Type B pancreatic cell (in vitro differentiated cells): ENCODE measurements at regions not wholly inside any gene's neighbourhood (a gene's known extent, or its start where the extent isn't known, plus 50 kb on each side); places are given as distances from the start of the nearest gene placed in this dataset.

ENCODE experiments used
- DNase-seq: peaks from one replicate; pipeline ENCODE4 v3.0.0; 2021; ENCODE audit warnings: mixed read lengths; ENCODE audit not compliant: unreplicated experiment; ENCODE audit errors: extremely low spot score
- H3K27ac Mint-ChIP-seq: 2 replicates; pipeline ENCODE4 v1.8.0; 2021; ENCODE audit warnings: mild to moderate bottlenecking, mixed read lengths
- H3K27me3 Mint-ChIP-seq: 2 replicates; pipeline ENCODE4 v1.8.0; 2021; ENCODE audit warnings: mixed read lengths
- H3K36me3 Mint-ChIP-seq: 2 replicates; pipeline ENCODE4 v1.8.0; 2021; ENCODE audit warnings: mixed read lengths
- H3K4me1 Mint-ChIP-seq: one replicate; pipeline ENCODE4 v1.8.0; 2021; ENCODE audit warnings: mixed read lengths; ENCODE audit not compliant: unreplicated experiment
- H3K4me3 Mint-ChIP-seq: 2 replicates; pipeline ENCODE4 v1.8.0; 2021; ENCODE audit warnings: mild to moderate bottlenecking, mixed read lengths
- H3K9me3 Mint-ChIP-seq: 2 replicates; pipeline ENCODE4 v1.8.0; 2021; ENCODE audit warnings: mixed read lengths
- CTCF ChIP-seq: fragments of 200-600 bp; sonication (generic); conservative IDR thresholded peaks from 2 replicates; pipeline ENCODE4 v1.5.0; 2021; ENCODE audit warnings: antibody characterized with exemption, mild to moderate bottlenecking

GRCh38 chr5:51657340-51658240 lies 274.3 kb downstream of the ISL1 start:
- no peak for TF ChIP-seq CTCF
- no peaks in the 10 kb centered on the region for H3K9me3 Mint-ChIP-seq
- no peaks in the 10 kb centered on the region for H3K36me3 Mint-ChIP-seq
- no peak overlapping the region for H3K27ac Mint-ChIP-seq
- H3K4me3 Mint-ChIP-seq: no peak overlapping the region
- no peaks in the 10 kb centered on the region for H3K4me1 Mint-ChIP-seq
- no peak for DNase-seq
- no peaks in the 10 kb centered on the region for H3K27me3 Mint-ChIP-seq

GRCh38 chr5:51661646-51662265 lies 278.5 kb downstream of the ISL1 start:
- Mint-ChIP-seq H3K4me3 (no peak overlapping the region), H3K36me3 (no peaks in the 10 kb centered on the region), H3K4me1 (no peaks in the 10 kb centered on the region), H3K9me3 (no peaks in the 10 kb centered on the region), H3K27me3 (no peaks in the 10 kb centered on the region), H3K27ac (no peak overlapping the region)
- no peak for TF ChIP-seq CTCF
- DNase-seq: no peak

GRCh38 chr5:51664491-51665250 lies 281.4 kb downstream of the ISL1 start:
- Mint-ChIP-seq H3K27me3 (no peaks in the 10 kb centered on the region), H3K4me1 (no peaks in the 10 kb centered on the region), H3K36me3 (no peaks in the 10 kb centered on the region), H3K27ac (no peak overlapping the region), H3K9me3 (no peaks in the 10 kb centered on the region), H3K4me3 (peak overlapping the region; percentile 62)
- no peak for DNase-seq
- no peak for TF ChIP-seq CTCF

- Mint-ChIP-seq H3K27ac (no peak overlapping the region), H3K9me3 (no peaks in the 10 kb centered on the region), H3K36me3 (no peaks in the 10 kb centered on the region), H3K27me3 (no peaks in the 10 kb centered on the region), H3K4me3 (peak overlapping the region; percentile 62), H3K4me1 (no peaks in the 10 kb centered on the region)
- no peak for TF ChIP-seq CTCF
- no peak for DNase-seq
Observed at GRCh38 chr5:51665251-51665593, 282.0 kb downstream of the ISL1 start.

- H3K9me3 Mint-ChIP-seq: no peaks in the 10 kb centered on the region
- H3K4me1 Mint-ChIP-seq: no peaks in the 10 kb centered on the region
- no peak overlapping the region for H3K27ac Mint-ChIP-seq
- H3K36me3 Mint-ChIP-seq: no peaks in the 10 kb centered on the region
- H3K4me3 Mint-ChIP-seq: no peak overlapping the region
- H3K27me3 Mint-ChIP-seq: no peaks in the 10 kb centered on the region
- DNase-seq: no peak
- no peak for TF ChIP-seq CTCF
Observed at GRCh38 chr5:51669095-51669494, 285.8 kb downstream of the ISL1 start.
